ENCODE measurements at regions not wholly inside any gene's neighbourhood (a gene's known extent, or its start where the extent isn't known, plus 50 kb on each side); places are given as distances from the start of the nearest gene placed in this dataset.
"Not testable (repeated sequence)": the region's sequence is repeated elsewhere in the genome, so short reads cannot be mapped to it uniquely, and the experiment has no call there.

DNA sequence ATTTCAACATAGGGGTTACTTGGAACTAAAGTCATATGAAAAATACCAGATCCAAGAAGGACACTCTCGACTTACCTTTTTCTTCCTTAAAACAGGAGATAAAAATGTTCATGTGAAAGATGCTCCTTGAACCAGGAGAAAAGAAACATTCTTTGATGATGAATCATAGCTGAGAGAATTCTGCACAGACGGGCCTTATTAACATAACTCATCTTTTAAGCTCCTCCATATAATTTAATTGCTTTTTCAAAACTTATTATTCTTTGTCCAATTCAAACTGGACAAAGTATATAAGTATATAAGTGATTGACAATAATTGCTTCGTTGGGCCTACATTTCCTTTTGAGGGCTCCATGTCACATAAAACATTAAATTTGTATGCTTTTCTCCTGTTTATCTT is 945.2 kb upstream of the C9orf72 start:
- no peak for DNase-seq

DNA sequence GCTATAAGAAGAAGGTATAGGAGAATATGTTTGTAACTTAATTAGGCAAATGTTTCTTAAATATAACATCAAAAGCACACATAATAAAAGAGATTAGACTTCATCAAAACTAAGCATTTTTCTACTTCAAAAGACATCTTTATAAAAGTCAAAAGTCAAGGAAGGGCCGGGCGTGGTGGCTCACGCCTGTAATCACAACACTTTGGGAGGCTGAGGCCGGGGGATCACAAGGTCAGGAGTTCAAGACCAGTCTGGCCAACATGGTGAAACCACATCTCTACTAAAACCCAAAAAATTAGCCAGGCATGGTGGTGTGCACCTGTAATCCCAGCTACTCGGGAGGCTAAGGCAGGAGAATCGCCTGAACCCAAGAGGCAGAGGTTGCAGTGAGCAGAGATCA is 951.0 kb upstream of the C9orf72 start:
- DNase-seq: not testable (repeated sequence)

DNA sequence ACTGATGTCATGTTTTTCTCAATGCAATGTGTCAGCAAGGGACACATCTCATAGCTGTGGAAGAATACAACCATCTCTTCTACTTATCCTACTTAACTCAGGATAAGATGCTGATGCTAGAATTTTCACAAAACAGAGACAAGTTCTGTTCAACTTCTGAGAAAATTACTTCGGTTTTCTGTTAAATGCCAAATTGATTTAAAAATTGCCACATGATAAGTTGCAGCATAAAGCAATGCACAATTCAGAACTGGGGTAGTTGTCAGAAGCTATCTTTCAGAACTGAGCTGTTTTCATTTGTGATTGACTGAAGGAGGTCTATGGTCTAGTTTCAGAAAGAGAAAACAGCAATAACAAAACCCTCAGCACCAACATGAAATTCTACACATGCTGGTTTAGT is 954.8 kb upstream of the C9orf72 start:
- no peak for DNase-seq

DNA sequence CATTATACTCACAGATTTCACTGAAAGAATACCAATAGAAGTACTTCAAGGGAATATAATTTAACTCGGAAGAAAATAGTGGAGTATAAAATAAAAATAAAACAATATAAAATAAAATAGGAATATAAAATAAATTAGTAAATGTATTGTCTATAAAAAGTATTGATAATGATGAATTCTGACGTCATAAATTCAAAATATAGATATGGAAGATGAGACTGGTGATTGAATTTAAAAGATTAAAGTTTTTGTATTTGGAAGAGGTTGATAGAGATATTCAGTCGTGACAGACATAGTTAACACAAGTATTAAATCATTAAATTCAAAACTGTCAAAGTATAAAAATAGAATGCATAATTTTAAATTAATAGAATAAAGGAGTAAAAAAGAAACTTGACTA is 964.9 kb upstream of the C9orf72 start:
- DNase-seq: no peak

DNA sequence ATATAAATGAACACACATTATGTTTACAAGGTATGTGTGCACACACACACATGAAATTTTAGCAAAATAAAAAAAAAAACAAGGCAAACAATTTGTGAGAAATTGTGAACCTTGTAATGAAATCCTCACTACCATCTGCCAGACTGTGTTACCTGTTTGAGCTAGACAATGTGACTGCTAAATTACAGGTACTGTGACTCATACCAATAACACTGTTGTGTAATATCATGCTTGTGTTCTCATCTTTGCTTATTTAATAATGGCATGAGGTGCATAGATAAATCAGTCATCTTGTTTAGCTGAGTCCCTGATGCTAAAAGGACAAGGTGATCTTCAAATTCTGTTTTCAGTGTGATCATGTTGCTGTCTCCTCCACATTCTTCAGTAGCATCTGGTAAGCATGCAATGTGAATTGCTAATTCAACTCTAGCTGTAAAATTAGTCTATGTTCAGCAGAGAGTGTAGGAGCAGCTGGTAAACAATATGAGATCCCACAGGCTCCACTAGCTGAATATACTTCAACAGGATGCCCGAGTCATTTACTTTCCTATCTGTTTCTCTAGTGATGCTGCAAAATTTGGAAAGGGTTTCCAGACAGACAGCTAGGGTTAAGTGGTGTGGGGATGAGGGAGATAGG is 966.3 kb upstream of the C9orf72 start:
- DNase-seq: no peak

DNA sequence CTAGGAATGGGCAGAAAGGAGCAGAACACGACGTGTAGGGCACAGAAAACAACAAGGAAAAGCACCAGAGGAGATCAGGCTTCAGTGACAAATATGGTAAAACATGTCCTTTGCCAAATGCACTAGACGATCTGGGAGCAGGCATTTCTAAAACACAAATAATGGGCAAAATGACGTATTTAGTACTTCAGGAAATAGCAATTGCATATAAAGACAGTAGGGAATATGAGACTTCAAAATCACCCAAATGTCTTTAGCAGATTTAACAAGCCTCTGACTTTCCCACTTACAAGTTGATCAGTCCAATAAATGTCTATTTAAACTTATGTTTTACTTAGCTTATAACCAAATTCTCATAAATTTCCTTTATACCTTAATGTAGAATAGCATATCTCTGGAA is 969.6 kb upstream of the C9orf72 start:
- no peak for DNase-seq

DNA sequence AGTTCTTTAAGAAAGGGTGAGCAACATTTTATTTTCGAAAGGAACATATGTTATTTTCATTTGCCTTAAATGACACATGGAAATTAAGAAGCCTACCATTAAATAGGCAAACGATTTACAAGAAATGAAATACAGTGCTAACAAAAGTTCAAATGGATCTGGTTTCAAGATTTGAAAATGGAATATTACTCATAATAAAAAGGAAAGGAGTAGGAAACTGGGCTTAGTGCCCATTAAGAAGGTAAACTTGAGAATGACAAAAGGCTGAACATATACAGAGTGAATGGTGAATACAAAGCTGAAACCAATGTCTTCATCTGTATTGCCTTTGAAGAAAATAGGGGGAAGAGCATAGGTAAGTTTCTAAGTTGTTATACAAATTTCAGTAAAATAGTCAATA is 974.2 kb upstream of the C9orf72 start:
- no peak for DNase-seq

DNA sequence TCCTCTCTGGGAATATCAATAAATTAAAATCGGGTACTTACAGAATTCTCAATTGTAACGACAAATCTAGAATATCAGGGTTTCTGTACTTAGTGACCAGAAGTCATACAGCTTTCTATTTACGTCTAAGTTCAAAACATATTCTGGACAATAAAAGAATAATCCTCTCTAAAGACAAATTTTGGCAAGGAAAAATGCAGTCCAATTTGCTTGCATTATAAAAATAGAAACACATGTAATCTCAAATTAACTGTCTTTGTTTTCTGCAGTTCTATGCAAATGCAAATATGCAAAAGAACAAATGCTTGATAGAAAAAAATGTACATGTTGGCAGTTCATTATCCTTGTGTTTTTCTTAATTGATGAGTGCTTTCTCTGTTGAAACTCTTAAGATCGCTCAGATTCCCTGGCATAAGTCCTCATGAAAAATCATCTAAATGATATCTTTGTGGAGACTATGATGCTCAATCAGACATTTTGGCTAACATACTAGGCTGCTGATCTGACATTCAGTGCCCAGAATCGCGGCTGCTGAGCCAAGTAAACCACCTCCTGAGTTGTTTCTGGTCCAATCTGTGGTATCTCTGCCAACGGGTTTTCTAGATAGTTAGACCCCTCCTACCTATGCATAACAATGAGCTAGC is 990.1 kb upstream of the C9orf72 start:
- DNase-seq: peak in 1 of 2 experiments; percentile 4

DNA sequence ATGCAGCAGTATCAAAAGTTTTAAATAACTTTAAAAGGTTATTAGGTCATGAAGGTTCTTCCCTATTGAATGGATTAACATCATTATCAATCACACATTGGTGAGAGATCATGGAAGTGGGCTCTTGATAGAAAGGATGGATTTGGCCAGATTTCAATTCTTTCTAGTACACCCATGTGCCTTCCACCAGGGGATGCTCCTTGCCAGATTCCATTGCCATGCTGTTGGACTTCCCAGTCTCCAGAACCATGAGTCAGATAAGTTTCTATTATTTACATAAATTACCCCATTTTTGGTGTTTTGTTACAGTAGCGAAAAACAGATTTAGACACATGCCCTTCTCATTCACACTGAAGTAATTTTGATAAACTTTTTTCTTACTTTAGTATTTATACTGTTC is 1010.6 kb upstream of the C9orf72 start:
- no peak for DNase-seq

DNA sequence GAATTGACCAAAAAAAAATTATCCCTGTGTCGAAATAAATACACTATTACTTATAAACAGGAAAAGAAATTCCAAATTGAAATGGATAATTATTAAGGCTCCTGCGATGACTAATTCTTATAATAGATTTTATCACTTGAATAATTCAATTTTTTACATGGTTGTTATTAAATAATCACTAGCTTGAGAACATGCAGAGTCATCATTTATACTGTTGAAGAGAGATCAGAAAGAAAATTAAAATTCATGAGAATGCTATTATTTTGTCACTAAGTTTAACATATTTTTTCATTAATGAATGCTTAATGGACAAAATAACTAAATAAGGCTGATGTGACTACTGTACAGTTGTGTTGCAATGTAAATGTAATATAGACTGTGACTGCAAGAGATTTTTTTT is 1011.3 kb upstream of the C9orf72 start:
- no peak for DNase-seq

DNA sequence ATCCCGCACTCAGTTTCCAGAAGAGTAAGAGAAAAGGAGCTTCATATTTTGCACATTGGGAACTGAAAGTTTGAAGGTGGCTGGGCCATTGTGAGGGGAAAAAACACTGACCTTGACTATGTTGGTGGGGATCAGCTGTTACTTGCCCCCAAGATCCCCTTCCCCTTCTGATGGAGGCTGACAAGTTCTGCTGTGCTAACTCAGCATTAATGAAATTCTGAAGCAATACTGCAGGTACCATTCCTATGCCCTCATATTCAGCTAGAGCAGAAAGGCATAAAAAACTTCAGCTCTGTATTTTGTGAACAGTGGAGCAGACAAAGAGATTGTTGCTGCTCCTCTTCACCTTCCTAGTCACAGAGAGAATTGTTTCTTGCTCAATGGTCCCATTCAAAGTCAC is 1013.8 kb upstream of the C9orf72 start:
- DNase-seq: no peak

DNA sequence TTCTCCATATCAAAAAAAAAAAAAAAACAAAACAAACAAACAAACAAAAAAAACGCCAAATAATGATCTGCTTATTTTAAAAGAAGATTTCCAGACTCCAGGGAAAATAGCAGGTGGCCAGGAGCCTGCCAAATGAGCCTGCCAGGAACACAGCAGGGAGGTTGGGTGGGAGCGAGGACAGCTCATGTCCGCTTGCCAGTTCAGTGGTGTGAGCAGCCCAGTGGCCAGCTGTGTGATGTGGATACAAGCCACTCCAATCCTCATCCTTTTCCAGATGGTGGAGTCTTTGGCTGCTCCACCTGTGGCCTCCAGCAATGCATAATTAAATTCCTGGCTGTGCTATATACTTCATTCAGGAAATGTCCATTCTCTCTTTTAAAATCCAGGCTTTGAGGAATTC is 1025.1 kb upstream of the C9orf72 start:
- DNase-seq: no peak

DNA sequence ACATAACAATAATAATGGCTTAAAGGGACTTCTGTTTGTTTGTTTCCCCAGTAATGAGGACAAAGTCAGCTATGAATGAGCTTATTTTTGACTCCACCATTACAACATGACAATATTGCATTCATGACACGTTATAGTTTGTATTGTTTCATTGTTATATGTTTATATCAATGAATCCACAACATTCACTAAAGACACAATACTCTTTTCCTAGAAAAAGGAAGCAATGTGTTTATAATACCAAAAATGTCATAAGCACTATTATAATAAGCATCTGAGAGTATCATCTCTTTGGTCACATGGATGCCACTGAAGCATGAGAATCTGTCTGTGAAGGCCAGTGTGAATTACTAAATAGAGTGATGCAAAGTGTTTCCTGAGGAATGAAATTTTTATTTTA is 1026.9 kb upstream of the C9orf72 start:
- no peak for DNase-seq

DNA sequence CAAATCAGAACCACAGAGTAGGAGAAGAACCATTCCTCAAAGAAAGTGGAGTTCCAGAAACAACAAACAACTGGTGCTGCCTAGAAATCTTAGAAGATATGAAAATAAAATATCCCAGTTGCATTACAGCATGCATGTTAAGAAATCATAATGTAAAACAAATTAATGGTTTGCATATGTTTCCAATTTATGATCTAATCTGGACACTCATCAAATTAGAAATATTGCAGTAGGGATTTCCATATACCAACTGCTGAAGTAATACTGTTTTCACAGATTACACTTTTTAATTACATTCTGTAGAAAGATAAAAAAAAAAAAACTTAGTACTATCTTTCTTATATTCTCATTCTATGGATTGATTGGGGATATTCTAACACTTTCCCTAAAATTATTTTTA is 1034.6 kb upstream of the C9orf72 start:
- no peak for DNase-seq

DNA sequence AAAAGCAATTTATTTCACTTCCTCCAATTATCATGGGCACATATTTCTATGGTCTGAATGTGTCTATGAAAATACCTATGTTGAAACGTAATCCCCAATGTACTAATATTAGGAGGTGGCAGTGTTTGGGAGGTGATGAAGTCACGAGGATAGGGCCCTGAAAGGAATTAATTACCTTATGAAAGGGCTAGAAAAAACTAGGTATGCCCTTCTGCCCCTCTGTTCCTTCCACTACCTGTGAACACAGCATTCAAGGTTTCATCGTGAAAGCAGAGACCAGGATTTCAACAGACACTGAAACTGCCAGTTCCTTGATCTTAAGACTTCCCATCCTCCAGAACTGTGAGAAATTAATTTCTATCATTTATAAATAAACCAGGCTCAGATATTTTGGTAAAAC is 1037.1 kb upstream of the C9orf72 start:
- no peak for DNase-seq

DNA sequence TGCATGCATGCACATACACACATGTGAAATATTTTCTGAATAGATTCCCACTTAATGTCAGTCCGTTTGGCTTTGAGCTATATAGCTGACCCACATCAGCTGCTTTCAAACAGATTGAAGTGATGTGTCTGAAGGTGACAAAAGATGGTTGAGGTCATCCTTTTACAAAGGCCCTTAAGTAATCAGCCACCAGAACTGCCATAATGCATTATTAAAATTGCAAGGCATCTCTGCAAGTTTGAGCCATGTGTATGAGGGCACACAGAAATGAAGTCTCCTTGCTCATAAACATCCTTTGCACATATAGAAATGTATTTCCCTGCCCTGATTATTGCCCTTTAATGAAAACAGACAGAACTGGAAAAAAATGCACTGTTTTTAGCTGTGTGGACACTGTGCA is 1043.0 kb upstream of the C9orf72 start:
- no peak for DNase-seq

DNA sequence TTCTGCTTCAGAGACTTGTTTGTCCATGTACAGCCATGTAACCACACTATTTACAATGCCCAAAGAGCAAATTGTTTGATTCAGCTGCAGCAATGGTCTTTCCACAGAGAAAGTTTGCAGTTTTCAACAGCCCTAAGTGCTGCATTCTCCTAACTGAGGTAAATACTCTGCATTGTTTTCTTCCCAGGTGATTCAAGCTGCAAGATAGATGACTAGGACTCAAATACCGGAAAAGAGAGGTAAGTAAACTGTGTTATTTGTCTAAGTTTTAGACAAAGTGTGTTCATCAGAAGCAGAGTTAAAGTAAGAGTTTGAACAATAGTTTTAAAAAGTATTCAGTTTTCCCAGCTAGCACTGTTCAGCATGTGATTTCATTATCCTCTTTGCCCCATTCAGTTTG is 1046.7 kb upstream of the C9orf72 start:
- DNase-seq: no peak

DNA sequence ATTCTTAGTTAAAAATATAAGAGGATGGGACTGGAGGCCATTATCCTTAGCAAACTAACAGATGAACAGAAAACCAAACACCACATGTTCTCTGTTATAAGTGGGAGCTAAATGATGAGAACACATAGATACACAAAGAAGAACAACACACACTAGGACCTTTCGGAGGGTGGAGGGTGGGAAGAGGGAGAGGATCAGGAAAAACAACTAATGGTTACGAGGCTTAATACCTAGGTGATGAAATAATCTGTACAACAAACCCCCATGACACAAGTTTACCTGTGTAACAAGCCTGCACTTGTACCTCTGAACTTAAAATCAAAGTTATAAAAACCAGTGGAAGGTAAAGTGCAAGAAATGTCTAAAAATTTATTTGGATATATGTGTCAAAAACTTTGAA is 1047.4 kb upstream of the C9orf72 start:
- DNase-seq: no peak

DNA sequence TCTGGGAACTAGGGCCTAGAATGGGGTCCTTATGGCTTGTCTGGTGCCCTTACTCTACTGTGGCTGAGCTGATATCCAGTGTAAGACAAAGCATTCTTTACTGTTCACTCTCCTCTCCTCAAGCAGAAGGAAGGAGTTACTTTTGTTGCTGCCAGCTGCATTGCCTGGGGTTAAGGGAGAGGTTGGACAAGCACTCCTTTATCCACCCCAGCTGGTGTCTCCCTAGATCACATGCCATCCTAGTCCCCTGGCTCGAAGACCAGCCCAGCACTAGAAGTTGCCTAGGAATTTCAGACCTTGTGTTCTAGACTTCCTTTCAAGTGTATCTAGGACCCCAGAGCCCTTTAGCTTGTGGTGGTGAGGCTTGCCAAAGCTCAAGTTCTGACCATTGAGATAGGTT is 1051.5 kb upstream of the C9orf72 start:
- DNase-seq: no peak

DNA sequence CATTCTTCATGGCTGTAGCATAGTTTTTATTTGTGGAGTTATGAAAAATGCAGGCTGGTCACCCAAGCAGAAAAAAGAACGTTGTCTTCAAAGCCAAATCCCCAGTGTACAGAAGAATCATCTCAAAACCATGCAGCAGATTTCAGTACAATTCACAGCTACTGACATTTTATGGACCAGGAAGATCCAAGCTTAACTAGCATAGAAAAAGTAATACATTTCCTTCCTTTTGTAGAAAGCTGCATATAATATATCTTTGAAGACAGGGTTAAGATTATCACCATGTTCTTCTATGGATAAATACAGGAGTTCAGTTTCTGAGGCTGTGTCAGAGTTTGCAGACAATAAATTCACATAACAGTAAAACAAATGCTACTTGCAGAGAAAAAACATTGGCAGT is 1054.8 kb upstream of the C9orf72 start:
- DNase-seq: no peak

DNA sequence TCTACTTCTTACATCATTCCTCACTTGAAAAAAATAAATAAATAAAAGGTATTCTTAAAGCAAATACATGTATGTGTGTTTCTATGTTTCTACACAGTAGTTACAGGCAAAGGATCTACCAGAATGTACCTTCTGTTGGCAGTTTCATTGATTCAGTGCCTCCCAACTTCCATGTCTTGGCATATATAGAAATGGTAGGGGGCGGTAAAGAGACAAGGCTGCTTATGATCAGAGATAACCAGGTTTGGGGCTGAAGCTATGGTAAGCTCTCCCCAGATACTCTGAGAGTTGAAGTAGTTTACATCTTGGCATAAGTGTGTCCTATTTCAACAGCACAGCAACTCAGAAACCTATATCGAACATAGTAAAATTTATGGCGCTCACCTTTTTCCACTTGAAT is 1075.4 kb upstream of the C9orf72 start:
- DNase-seq: peak in 1 of 2 experiments; percentile 12

DNA sequence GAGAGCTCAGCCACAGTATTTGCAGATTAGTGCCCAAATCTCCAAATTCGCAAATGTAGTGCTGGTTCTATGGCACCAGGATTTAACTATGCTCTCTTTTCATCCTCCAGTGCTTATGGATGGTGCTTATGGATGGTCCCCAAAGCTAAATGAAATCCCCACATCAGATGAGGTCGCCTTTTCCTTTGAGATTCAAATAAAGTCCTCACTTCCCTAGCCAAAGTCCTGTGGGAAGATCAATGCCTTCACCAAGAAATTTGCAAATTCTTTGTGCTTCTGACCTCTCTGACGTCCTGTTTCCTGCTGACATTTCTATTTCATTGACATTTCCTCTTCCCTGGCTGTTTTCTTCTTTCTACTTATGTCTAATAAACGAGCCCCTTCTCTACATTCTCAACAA is 1077.0 kb upstream of the C9orf72 start:
- DNase-seq: no peak

DNA sequence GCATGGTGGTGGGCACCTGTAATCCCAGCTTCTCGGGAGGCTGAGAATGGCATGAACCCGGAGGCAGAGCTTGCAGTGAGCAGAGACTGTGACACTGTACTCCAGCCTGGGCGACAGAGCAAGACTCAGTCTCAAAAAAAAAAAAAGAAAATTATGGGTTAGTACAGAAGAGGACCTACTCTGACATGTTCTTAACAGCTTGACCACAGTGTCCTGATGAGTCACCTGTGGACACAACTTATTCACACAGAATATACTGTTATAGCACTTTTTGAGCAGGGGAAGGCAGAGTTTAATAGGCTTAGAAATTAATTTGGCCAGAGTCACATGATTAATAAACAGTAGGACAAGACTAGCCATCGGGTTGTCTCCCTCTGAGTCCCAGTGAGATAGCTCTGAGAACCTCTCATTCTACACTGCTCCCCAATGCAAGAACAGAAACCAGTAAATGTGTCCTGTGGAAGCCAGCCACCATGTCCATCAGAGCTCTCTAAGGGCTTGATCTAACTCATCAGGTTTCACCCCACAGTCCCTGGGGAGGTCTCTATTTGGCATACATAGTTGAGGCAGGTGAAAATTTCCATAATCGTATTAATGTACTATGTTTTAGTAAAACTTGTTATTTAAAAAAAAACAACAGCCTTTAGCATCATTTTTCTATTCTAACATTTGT is 1077.9 kb upstream of the C9orf72 start:
- DNase-seq: peak in 1 of 2 experiments; percentile 7

DNA sequence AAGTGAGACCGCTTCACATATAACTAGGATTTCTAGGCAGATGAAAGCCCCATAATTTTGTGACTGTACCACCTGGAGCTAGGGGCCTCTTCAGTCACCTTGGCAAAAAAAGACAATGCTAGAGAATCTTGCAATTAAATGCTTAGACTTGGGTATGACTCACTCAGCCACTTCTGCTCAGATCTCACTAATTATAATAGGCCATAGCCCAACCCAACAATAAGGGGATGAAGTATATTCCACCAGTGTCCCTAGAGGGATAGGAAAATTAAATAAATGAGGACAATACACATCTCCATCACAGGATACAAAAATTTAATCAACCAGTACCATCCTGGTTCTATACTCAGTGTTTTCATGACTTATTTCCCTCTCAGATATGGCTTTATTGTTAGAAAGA is 1079.9 kb upstream of the C9orf72 start:
- no peak for DNase-seq

DNA sequence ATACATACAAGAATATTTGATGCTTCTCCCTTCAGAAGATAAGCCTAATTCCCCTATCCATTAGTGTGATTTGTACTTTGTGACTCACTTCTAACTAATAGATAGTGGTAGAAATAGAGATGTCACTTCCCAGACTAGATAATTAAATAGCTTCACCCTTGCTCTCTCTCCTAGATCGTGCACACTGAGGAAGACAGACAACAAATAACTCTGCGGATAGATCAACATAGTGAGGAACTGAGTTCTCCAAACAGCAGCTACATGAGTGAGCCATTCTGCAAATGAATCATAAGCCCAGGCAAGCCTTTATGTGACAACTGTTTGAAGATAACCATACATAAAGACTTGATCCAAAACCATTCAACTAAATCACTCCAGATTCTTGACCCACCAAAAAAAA is 1083.4 kb upstream of the C9orf72 start:
- DNase-seq: no peak

Measured in NCI-H526 (cell line).